ENCODE measurements at regions not wholly inside any gene's neighbourhood (a gene's known extent, or its start where the extent isn't known, plus 50 kb on each side); places are given as distances from the start of the nearest gene placed in this dataset.

- intact Hi-C loops (cut with DNase I): no loop called here
- WGBS: 44% methylated on average over 3 of the region's 3 CpGs
Observed at GRCh38 chr4:84401701-84402306, 97.3 kb downstream of the NKX6-1 start.

DNA sequence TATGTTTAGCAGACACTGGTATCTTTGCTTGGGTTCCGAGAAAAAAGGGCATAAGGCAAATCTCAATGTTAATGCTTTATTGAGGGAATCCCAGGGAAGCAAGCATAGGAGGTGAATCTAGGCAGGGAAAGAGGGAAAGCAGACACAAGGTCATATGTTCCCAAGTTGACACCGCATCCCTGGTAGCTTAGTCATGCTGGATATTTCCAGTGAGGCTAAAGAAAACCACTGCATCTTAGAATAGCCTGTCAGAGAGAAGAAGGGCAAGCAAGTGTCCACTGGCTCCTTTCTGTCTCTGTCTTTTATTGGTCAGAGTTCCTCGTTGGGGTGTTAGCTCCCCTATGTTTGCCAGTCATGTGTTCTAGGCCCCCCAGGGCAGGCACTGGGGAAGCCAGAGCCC lies 104.7 kb downstream of the NKX6-1 start:
- no peak for TF ChIP-seq CTCF (IDR thresholded peaks at IDR 0.05)
- TF ChIP-seq POLR2A (IDR thresholded peaks at IDR 0.05; ENCODE audit: low read depth): no peak
- TF ChIP-seq POLR2AphosphoS5 (IDR thresholded peaks at IDR 0.05): no peak
- no peak for TF ChIP-seq EP300 (IDR thresholded peaks at IDR 0.05)
- Histone ChIP-seq H3K4me3 (no peak overlapping the region), H3K4me1 (no peaks in the 10 kb centered on the region), H3K36me3 (no peaks in the 10 kb centered on the region), H3K27ac (replicated peaks in 1 of 4) (no peak overlapping the region), H3K9me3 (no peaks in the 10 kb centered on the region), H3K27me3 (no peaks in the 10 kb centered on the region)
- no peak for DNase-seq (ENCODE audit: extremely low spot score)
- intact Hi-C loops (cut with DNase I): no loop called here
- 86% methylated on average over 3 of the region's 3 CpGs for WGBS

More at GRCh38 chr4:84401701-84402306, 97.3 kb downstream of the NKX6-1 start:
- Histone ChIP-seq H3K27ac (replicated peaks in 1 of 4) (no peak overlapping the region), H3K4me3 (no peak overlapping the region), H3K27me3 (no peaks in the 10 kb centered on the region), H3K4me1 (peaks cover 0 to 32% (median 23%) of the 10 kb centered on the region in 4 donors), H3K9me3 (no peaks in the 10 kb centered on the region), H3K36me3 (no peaks in the 10 kb centered on the region)
- no peak for TF ChIP-seq POLR2A (IDR thresholded peaks at IDR 0.05; ENCODE audit: low read depth)
- TF ChIP-seq EP300 (IDR thresholded peaks at IDR 0.05): no peak
- TF ChIP-seq CTCF (IDR thresholded peaks at IDR 0.05): no peak
- no peak for TF ChIP-seq POLR2AphosphoS5 (IDR thresholded peaks at IDR 0.05)
- no peak for DNase-seq (ENCODE audit: extremely low spot score)

DNA sequence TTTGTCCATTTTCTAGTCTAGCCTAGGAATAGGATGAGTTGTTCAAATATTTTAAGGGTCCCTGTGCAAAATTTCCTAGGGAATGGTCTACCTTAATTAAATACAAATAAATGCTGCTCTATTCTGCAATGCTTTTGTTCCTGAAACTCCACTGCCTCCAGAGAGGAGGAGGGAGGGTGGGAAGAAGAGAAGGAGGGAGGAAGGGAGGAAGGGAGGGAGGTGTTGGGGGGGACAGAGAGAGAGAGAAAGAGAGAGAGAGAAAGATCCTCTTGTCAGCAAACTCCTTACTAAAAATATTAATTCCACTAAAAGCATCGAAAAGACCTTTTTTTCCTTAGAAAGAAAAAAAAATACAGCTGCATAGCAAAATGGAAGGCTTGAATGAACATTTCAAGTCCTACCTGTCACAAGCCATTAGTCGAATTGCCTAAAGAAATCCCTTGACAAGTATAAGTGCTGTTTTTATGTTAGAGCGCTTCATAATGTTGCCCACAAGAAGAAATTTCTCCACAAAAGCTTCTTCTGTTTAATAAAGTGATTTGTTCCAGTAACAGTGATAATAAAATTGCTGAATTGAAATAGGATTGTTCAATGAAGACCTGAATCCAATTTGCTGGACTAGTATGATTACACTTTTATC lies 106.0 kb downstream of the NKX6-1 start:
- H3K27ac ChIP-seq (replicated peaks in 1 of 4): no peak overlapping the region
- intact Hi-C loops (cut with DNase I): no loop called here
- H3K36me3 ChIP-seq: no peaks in the 10 kb centered on the region
- 89% methylated on average over 3 of the region's 3 CpGs for WGBS
- H3K27me3 ChIP-seq: no peaks in the 10 kb centered on the region
- H3K4me3 ChIP-seq: no peak overlapping the region
- TF ChIP-seq EP300 (IDR thresholded peaks at IDR 0.05) (no peak), POLR2A (IDR thresholded peaks at IDR 0.05; ENCODE audit: low read depth) (no peak), CTCF (IDR thresholded peaks at IDR 0.05) (no peak), POLR2AphosphoS5 (IDR thresholded peaks at IDR 0.05) (no peak)
- H3K9me3 ChIP-seq: no peaks in the 10 kb centered on the region
- H3K4me1 ChIP-seq: no peaks in the 10 kb centered on the region
- no peak for DNase-seq (ENCODE audit: extremely low spot score)

- Histone ChIP-seq H3K36me3 (no peaks in the 10 kb centered on the region), H3K27ac (replicated peaks in 1 of 4) (no peak overlapping the region), H3K9me3 (no peaks in the 10 kb centered on the region), H3K4me3 (no peak overlapping the region), H3K27me3 (no peaks in the 10 kb centered on the region), H3K4me1 (no peaks in the 10 kb centered on the region)
- no peak for DNase-seq (ENCODE audit: extremely low spot score)
- 96% methylated on average over 2 of the region's 2 CpGs for WGBS
- TF ChIP-seq POLR2AphosphoS5 (IDR thresholded peaks at IDR 0.05): no peak
- no peak for TF ChIP-seq POLR2A (IDR thresholded peaks at IDR 0.05; ENCODE audit: low read depth)
- no peak for TF ChIP-seq EP300 (IDR thresholded peaks at IDR 0.05)
- TF ChIP-seq CTCF (IDR thresholded peaks at IDR 0.05): no peak
- intact Hi-C loops (cut with DNase I): no loop called here
Observed at GRCh38 chr4:84389406-84389805, 109.7 kb downstream of the NKX6-1 start.
